ENCODE measurements at regions not wholly inside any gene's neighbourhood (a gene's known extent, or its start where the extent isn't known, plus 50 kb on each side); places are given as distances from the start of the nearest gene placed in this dataset.

GRCh38 chr22:47283616-47284270 is 521.3 kb downstream of the TBC1D22A start:
- no peak for DNase-seq

GRCh38 chr22:47282851-47283250 is 520.4 kb downstream of the TBC1D22A start:
- DNase-seq: no peak

- no peak for DNase-seq
Measured at GRCh38 chr22:47282366-47282765, 519.9 kb downstream of the TBC1D22A start.

GRCh38 chr22:47281126-47282106 is 519.0 kb downstream of the TBC1D22A start:
- no peak for DNase-seq

- no peak for DNase-seq
Measured at GRCh38 chr22:47280301-47280700, 517.9 kb downstream of the TBC1D22A start.

GRCh38 chr22:47279746-47280145 is 517.3 kb downstream of the TBC1D22A start:
- no peak for DNase-seq

GRCh38 chr22:47279337-47279736 is 516.9 kb downstream of the TBC1D22A start:
- DNase-seq: no peak

DNA sequence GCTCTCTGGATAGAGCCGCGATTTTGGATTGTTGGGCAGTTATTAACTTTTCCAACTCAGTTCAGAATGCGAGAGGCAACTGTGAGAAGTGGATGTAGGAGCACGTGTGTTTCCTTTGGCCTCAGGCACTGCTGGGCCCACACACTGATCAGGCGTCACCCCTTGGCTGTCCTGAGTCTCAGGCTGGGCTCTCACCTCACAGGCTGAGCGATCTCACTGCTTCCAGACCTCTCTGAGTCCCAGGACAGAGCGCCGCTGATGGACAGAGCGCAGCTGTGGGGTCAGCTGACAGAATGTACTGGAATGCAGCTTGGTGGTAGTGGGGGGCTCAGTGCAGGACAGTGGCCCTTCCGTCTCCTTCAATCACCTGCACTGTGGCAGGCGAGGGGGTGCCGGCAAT is 516.2 kb downstream of the TBC1D22A start:
- no peak for DNase-seq

- no peak for DNase-seq
Measured at GRCh38 chr22:47277531-47277930, 515.1 kb downstream of the TBC1D22A start.

- no peak for DNase-seq
Measured at GRCh38 chr22:47276991-47277390, 514.5 kb downstream of the TBC1D22A start.

DNA sequence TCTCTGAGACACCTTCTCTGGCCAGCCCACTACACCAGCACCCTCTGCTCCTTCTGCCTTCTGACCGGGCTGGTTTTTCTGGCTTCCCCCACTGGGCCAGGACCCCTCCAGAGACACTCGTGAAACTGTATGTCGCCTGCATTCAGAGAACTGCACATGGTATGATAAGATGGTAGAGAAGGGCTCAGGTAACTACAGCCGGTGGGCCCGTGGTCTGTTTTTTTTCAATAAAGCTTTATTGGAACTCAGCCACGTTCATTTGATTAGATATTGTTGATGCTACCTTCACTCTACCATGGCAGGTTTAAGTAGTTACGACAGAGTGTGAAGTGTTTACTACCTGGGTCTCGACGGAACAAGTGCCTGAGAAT is 514.0 kb downstream of the TBC1D22A start:
- no peak for DNase-seq

GRCh38 chr22:47275605-47276449 is 513.4 kb downstream of the TBC1D22A start:
- no peak for DNase-seq

DNA sequence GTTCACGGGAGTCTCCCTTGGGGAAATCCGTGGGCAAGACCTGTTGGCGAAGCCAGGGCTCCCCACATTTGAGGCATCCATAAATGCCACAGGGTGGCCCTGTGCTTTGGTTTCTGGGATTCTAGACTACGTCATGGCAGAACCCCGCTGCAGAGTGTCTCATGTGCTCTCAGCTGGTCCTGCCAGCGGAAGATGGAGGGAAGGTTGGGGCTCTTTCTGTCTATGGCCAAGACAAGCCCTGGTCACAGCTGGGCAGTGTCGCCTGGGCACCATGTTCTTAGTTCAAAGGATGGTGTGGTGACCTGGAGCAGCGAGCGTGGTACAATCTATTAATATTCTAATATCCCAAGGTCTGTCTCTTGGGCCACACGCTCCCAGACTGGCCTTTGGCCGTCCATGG is 511.7 kb downstream of the TBC1D22A start:
- DNase-seq: no peak

DNA sequence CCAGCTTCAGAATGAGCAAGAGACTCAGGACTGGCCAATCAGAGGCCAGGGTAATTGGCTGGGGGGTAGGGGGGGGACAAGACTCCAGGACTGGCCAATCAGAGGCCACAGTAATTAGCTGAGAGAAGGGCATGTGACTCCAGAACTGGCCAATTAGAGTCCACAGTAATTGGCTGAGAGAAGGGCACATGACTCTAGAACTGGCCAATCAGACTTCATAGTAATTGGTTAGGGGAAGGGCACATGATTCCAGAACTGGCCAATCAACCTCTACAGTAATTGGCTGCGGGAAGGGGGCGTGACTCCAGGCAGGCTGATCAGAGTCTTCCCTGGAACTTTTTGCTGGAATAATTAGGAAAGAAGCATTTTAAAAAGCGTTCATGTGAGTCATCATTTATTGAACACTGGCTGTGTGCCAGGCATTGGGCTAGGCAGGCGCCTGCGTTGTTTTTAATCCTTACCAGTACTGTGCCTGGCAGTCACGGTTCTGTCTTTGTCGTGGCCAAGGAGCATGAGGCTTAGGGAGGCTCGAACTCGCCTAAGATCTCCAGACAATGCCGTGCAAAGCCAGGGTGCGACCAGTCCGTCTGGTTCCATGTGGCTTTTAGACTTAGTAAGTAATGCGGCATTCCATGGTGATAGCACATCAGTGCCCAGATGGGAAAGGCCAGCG is 508.1 kb downstream of the TBC1D22A start:
- DNase-seq: no peak

GRCh38 chr22:47269516-47270088 is 507.2 kb downstream of the TBC1D22A start:
- DNase-seq: no peak

DNA sequence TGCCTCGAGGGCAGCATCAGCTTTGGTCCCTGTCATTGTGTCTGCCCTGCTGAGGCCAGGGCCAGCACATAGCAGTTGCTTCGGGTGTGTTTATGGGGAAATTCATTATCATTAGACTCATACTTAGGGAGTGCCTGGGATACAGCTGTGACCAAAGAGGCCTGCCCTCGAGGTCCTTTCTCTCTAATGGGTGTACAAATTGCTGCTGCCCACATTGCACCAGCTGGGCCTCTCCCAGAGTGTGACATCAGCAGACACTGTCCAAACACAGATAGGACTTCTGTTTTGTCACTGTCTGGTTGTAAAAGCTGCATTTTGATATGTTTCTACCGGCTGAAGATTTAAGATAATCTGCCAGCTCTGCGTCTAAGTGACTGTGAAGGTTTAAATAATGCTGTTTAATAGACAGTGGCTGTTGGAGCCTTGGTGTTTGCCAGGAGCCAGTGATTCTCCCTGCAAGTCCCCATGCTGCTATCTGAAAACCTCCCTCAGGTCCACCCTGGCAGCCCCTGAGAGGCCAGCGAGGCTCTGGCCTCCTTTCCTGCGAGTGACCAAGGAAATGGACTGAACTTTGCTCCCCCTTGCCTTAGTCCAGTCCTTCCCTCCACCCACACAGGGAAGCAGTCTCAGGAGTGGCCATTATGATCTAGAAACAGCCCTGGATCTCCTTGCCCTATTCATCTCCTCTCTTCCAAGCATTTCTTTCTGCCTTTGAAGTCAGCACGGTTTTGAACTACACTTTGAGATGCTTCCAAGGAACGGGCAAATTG is 505.2 kb downstream of the TBC1D22A start:
- no peak for DNase-seq

GRCh38 chr22:47266329-47266728 is 503.9 kb downstream of the TBC1D22A start:
- DNase-seq: no peak

- no peak for DNase-seq
Measured at GRCh38 chr22:47260551-47260950, 498.1 kb downstream of the TBC1D22A start.

DNA sequence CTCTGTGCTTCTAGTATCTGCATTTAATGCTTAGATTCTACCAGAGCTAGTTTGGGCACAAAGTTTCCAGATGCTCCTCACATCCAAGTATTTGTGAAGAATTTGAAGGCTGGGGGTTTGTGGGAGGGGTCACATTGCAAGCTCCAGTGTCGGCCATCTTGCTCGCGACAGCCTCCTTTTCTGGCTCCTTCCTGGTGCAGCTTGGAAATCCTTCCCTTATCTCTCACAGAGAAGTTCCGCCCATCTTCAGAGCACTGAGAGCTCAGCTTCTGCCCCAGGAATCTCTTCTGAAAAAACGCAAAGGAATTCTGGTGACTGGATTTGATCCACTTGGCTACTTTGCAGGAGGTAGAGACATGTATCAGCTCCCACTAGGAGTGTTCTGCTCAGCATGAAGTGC is 497.5 kb downstream of the TBC1D22A start:
- no peak for DNase-seq

- DNase-seq: no peak
Measured at GRCh38 chr22:47259049-47259448, 496.6 kb downstream of the TBC1D22A start.

DNA sequence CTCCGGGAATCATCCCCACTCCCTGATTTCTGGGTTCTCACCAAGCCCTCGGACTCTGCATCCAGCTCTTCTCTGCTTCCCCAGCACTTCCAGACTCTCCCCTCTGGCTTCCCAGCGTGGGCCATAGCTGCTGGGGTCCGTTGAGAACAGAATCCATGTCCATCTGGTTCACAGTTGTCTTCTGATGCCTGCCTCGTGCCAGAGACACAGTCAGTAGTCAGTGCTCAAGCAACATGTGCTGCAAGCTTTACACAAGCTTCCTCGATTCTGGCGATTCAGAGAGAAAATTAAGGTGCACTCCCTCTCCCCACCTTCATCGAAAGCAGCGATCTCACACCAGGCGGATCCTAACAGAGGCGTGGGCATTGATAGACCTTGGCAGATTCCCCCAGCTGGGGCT is 495.5 kb downstream of the TBC1D22A start:
- no peak for DNase-seq

- DNase-seq: no peak
Measured at GRCh38 chr22:47257566-47257965, 495.1 kb downstream of the TBC1D22A start.
